ENCODE measurements at regions not wholly inside any gene's neighbourhood (a gene's known extent, or its start where the extent isn't known, plus 50 kb on each side); places are given as distances from the start of the nearest gene placed in this dataset.

DNA sequence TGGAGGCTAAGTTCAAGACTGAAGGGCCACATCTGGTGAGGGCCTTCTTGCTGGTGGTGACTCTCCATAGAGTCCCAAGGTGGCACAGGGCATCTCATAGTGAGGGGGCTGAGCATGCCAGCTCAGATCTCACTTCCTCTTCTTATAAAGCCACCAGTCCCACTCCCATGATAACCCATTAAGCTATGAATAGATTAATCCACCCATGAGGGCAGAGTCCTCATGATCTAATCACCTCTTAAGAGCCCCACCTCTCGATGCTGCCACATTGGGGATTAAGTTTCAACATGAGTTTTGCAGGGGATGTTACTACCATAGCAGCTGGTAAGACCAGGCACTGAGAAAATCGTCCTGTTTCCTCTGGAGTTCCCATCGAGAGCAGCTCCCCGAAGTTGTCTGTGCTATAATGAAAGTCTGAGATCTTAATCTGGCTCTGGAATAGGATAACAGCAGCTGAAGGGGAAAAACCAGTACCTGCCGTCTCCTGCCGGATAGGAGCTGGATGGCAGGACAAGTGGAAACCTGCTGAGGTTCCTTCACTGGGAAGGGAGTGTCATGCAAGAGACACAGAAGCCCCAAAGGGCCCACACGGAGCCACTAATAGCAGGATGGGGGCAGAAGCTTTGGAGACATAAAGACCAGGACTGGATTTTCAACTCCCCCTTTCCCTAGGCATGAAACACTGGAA is 79.5 kb upstream of the EPHB3 start:
- ChIA-PET CTCF (interaction anchor here in 1 of 2 donors (0.6 kb wide), 1 partner anchor 336 kb away, joined by 3 read pairs; no protein-coding TSS in a partner anchor), POLR2A (no interaction called here)
- H3K4me1 Mint-ChIP-seq = peaks cover 0 to 9% (median 0%) of the 10 kb centered on the region in 3 donors
- no peaks in the 10 kb centered on the region for H3K36me3 Mint-ChIP-seq
- ATAC-seq (replicated peaks in 1 of 4) (no peak), DNase-seq (no peak)
- H3K36me3 ChIP-seq (ENCODE audit: control insufficient read depth in 2 of 2, extremely low read depth in 1 of 2, insufficient read depth in 1 of 2, low read length in 1 of 2) = no peaks in the 10 kb centered on the region
- H3K27me3 ChIP-seq (replicated peaks in 1 of 2; ENCODE audit: control insufficient read depth in 2 of 2, extremely low read depth in 1 of 2, insufficient read depth in 2 of 2, low read length in 1 of 2) = peaks cover 0 to 33% of the 10 kb centered on the region in 2 experiments
- H3K27ac Mint-ChIP-seq = no peak overlapping the region
- no peak overlapping the region for H3K4me3 ChIP-seq (ENCODE audit: control insufficient read depth in 1 of 2, extremely low read depth in 1 of 2, low read length in 1 of 2)
- peaks cover 16 to 38% of the 10 kb centered on the region in 2 donors for H3K27me3 Mint-ChIP-seq
- no peak overlapping the region for H3K4me3 Mint-ChIP-seq
- no peaks in the 10 kb centered on the region for H3K9me3 ChIP-seq
- 89% methylated on average over 6 of the region's 7 CpGs for WGBS (ENCODE audit: insufficient coverage)
- no peak overlapping the region for H3K27ac ChIP-seq (ENCODE audit: low read length)
- H3K9me3 Mint-ChIP-seq = no peaks in the 10 kb centered on the region
- H3K4me1 ChIP-seq (ENCODE audit: control insufficient read depth in 1 of 2, extremely low read depth in 1 of 2, insufficient read depth in 2 of 2, low read length in 2 of 2) = no peaks in the 10 kb centered on the region

DNA sequence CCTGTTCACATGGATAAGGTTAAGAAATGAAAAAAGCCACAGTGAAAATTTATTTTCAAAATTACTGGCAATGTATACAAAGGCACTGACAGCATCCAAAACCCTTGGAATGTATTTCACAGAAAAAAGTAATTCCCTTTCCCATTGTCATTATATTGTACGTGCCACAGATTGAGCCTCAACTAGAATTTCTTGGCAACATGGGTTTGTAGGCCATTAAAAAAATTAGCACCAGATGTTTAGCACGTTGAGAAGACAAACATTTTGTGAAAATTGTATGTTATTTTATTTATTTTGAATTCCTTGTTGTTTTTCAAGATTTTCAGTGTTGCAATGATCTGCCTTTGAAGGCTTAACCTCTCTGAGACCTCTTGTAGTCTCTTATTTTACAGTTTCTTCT is 76.3 kb upstream of the EPHB3 start:
- H3K9me3 ChIP-seq = no peaks in the 10 kb centered on the region
- Mint-ChIP-seq H3K27me3 (peaks cover 12 to 47% of the 10 kb centered on the region in 2 donors), H3K4me1 (peaks cover 0 to 9% (median 0%) of the 10 kb centered on the region in 3 donors), H3K9me3 (no peaks in the 10 kb centered on the region), H3K4me3 (no peak overlapping the region), H3K27ac (no peak overlapping the region), H3K36me3 (no peaks in the 10 kb centered on the region)
- H3K27ac ChIP-seq (ENCODE audit: low read length) = no peak overlapping the region
- H3K4me1 ChIP-seq (ENCODE audit: control insufficient read depth in 1 of 2, extremely low read depth in 1 of 2, insufficient read depth in 2 of 2, low read length in 2 of 2) = no peaks in the 10 kb centered on the region
- peaks cover 0 to 29% of the 10 kb centered on the region in 2 experiments for H3K27me3 ChIP-seq (replicated peaks in 1 of 2; ENCODE audit: control insufficient read depth in 2 of 2, extremely low read depth in 1 of 2, insufficient read depth in 2 of 2, low read length in 1 of 2)
- 60% methylated on average over 1 of the region's 2 CpGs for WGBS (ENCODE audit: insufficient coverage)
- DNase-seq (no peak), ATAC-seq (replicated peaks in 1 of 4) (no peak)
- ChIA-PET CTCF (no interaction called here), POLR2A (no interaction called here)
- no peaks in the 10 kb centered on the region for H3K36me3 ChIP-seq (ENCODE audit: control insufficient read depth in 2 of 2, extremely low read depth in 1 of 2, insufficient read depth in 1 of 2, low read length in 1 of 2)
- H3K4me3 ChIP-seq (ENCODE audit: control insufficient read depth in 1 of 2, extremely low read depth in 1 of 2, low read length in 1 of 2) = no peak overlapping the region

DNA sequence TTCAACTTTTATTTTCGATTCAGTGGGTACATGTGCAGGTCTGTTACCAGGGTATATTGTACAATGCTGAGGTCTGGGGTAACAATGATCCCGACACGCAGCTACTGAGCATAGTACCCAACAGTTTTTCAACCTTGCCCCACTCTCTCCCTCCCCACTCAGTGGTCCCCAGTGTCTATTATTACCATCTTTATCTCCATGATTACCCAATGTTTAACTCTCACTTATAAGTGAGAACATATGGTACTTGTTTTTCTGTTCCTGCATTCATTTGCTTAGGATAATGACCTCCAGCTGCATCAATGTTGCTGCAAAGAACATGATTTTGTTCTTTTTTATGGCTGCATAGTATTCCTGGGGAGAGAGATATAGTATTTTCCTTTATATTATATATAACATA is 75.7 kb upstream of the EPHB3 start:
- Histone ChIP-seq H3K27me3 (replicated peaks in 1 of 2; ENCODE audit: control insufficient read depth in 2 of 2, extremely low read depth in 1 of 2, insufficient read depth in 2 of 2, low read length in 1 of 2) (peaks cover 0 to 25% of the 10 kb centered on the region in 2 experiments), H3K4me1 (ENCODE audit: control insufficient read depth in 1 of 2, extremely low read depth in 1 of 2, insufficient read depth in 2 of 2, low read length in 2 of 2) (no peaks in the 10 kb centered on the region), H3K9me3 (no peaks in the 10 kb centered on the region), H3K36me3 (ENCODE audit: control insufficient read depth in 2 of 2, extremely low read depth in 1 of 2, insufficient read depth in 1 of 2, low read length in 1 of 2) (no peaks in the 10 kb centered on the region), H3K4me3 (ENCODE audit: control insufficient read depth in 1 of 2, extremely low read depth in 1 of 2, low read length in 1 of 2) (no peak overlapping the region), H3K27ac (ENCODE audit: low read length) (no peak overlapping the region)
- no peaks in the 10 kb centered on the region for H3K36me3 Mint-ChIP-seq
- no peak for DNase-seq
- POLR2A ChIA-PET = no interaction called here
- no peak overlapping the region for H3K4me3 Mint-ChIP-seq
- CTCF ChIA-PET = no interaction called here
- no peak overlapping the region for H3K27ac Mint-ChIP-seq
- WGBS (ENCODE audit: insufficient coverage) = no CpG with 5 or more reads among the region's 3 CpGs
- no peak for ATAC-seq (replicated peaks in 1 of 4)
- peaks cover 0 to 9% (median 0%) of the 10 kb centered on the region in 3 donors for H3K4me1 Mint-ChIP-seq
- H3K27me3 Mint-ChIP-seq = peaks cover 6 to 44% of the 10 kb centered on the region in 2 donors
- no peaks in the 10 kb centered on the region for H3K9me3 Mint-ChIP-seq

DNA sequence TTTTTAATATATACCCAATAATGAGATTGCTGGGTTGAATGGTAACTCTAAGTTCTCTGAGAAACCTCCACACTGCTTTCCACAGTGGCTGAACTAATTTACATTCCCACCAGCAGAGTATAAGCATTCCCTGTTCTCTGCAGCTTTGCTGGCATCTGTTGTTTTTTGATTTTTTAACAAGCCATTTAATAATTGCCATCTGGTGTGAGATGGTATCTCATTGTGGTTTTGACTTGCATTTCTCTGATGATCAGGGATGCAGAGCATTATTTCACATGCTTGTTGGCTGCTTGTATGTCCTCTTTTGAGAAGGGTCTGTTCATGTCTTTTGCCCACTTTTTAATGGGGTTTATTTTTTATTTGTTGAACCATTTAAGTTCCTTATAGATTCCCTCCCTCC is 75.0 kb upstream of the EPHB3 start:
- Histone ChIP-seq H3K27me3 (replicated peaks in 1 of 2; ENCODE audit: control insufficient read depth in 2 of 2, extremely low read depth in 1 of 2, insufficient read depth in 2 of 2, low read length in 1 of 2) (peaks cover 0 to 26% of the 10 kb centered on the region in 2 experiments), H3K27ac (ENCODE audit: low read length) (no peak overlapping the region), H3K4me1 (ENCODE audit: control insufficient read depth in 1 of 2, extremely low read depth in 1 of 2, insufficient read depth in 2 of 2, low read length in 2 of 2) (no peaks in the 10 kb centered on the region), H3K4me3 (ENCODE audit: control insufficient read depth in 1 of 2, extremely low read depth in 1 of 2, low read length in 1 of 2) (no peak overlapping the region), H3K36me3 (ENCODE audit: control insufficient read depth in 2 of 2, extremely low read depth in 1 of 2, insufficient read depth in 1 of 2, low read length in 1 of 2) (no peaks in the 10 kb centered on the region), H3K9me3 (no peaks in the 10 kb centered on the region)
- Mint-ChIP-seq H3K4me1 (peaks cover 0 to 5% (median 0%) of the 10 kb centered on the region in 3 donors), H3K4me3 (no peak overlapping the region), H3K27ac (no peak overlapping the region), H3K9me3 (no peaks in the 10 kb centered on the region), H3K27me3 (peaks cover 3 to 37% of the 10 kb centered on the region in 2 donors), H3K36me3 (no peaks in the 10 kb centered on the region)
- DNase-seq (no peak), ATAC-seq (replicated peaks in 1 of 4) (no peak)
- ChIA-PET CTCF (no interaction called here), POLR2A (no interaction called here)

- Mint-ChIP-seq H3K27ac (no peak overlapping the region), H3K4me1 (peaks cover 6 to 13% (median 10%) of the 10 kb centered on the region in 3 donors), H3K4me3 (no peak overlapping the region), H3K36me3 (no peaks in the 10 kb centered on the region), H3K27me3 (peaks cover 14 to 41% of the 10 kb centered on the region in 2 donors), H3K9me3 (no peaks in the 10 kb centered on the region)
- 89% methylated on average over 1 of the region's 6 CpGs for WGBS (ENCODE audit: insufficient coverage)
- no peak overlapping the region for H3K27ac ChIP-seq (ENCODE audit: low read length)
- H3K9me3 ChIP-seq = no peaks in the 10 kb centered on the region
- no peak overlapping the region for H3K4me3 ChIP-seq (ENCODE audit: control insufficient read depth in 1 of 2, extremely low read depth in 1 of 2, low read length in 1 of 2)
- peaks cover 0 to 6% of the 10 kb centered on the region in 2 experiments for H3K4me1 ChIP-seq (ENCODE audit: control insufficient read depth in 1 of 2, extremely low read depth in 1 of 2, insufficient read depth in 2 of 2, low read length in 2 of 2)
- DNase-seq (no peak), ATAC-seq (replicated peaks in 1 of 4) (no peak)
- ChIA-PET CTCF (no interaction called here), POLR2A (no interaction called here)
- peaks cover 0 to 31% of the 10 kb centered on the region in 2 experiments for H3K27me3 ChIP-seq (replicated peaks in 1 of 2; ENCODE audit: control insufficient read depth in 2 of 2, extremely low read depth in 1 of 2, insufficient read depth in 2 of 2, low read length in 1 of 2)
- H3K36me3 ChIP-seq (ENCODE audit: control insufficient read depth in 2 of 2, extremely low read depth in 1 of 2, insufficient read depth in 1 of 2, low read length in 1 of 2) = no peaks in the 10 kb centered on the region
These were observed 73.0 kb upstream of the EPHB3 start for GRCh38 chr3:184488577-184488976.

GRCh38 chr3:184489268-184489841 is 72.2 kb upstream of the EPHB3 start:
- Histone ChIP-seq H3K36me3 (ENCODE audit: control insufficient read depth in 2 of 2, extremely low read depth in 1 of 2, insufficient read depth in 1 of 2, low read length in 1 of 2) (no peaks in the 10 kb centered on the region), H3K9me3 (no peaks in the 10 kb centered on the region), H3K4me3 (ENCODE audit: control insufficient read depth in 1 of 2, extremely low read depth in 1 of 2, low read length in 1 of 2) (no peak overlapping the region), H3K4me1 (ENCODE audit: control insufficient read depth in 1 of 2, extremely low read depth in 1 of 2, insufficient read depth in 2 of 2, low read length in 2 of 2) (peaks cover 0 to 6% of the 10 kb centered on the region in 2 experiments), H3K27ac (ENCODE audit: low read length) (no peak overlapping the region), H3K27me3 (replicated peaks in 1 of 2; ENCODE audit: control insufficient read depth in 2 of 2, extremely low read depth in 1 of 2, insufficient read depth in 2 of 2, low read length in 1 of 2) (peaks cover 0 to 39% of the 10 kb centered on the region in 2 experiments)
- Mint-ChIP-seq H3K36me3 (no peaks in the 10 kb centered on the region), H3K4me3 (no peak overlapping the region), H3K27me3 (peaks cover 21 to 49% of the 10 kb centered on the region in 2 donors), H3K4me1 (peaks cover 6 to 13% (median 11%) of the 10 kb centered on the region in 3 donors), H3K27ac (no peak overlapping the region), H3K9me3 (no peaks in the 10 kb centered on the region)
- ChIA-PET CTCF (no interaction called here), POLR2A (no interaction called here)
- DNase-seq (no peak), ATAC-seq (replicated peaks in 1 of 4) (no peak)
- 57% methylated on average over 2 of the region's 3 CpGs for WGBS (ENCODE audit: insufficient coverage)

Data from T-cell (primary cell).